ENCODE measurements at regions not wholly inside any gene's neighbourhood (a gene's known extent, or its start where the extent isn't known, plus 50 kb on each side); places are given as distances from the start of the nearest gene placed in this dataset.

- Histone ChIP-seq H2AFZ (ENCODE audit: low read depth, low read length, poor library complexity, severe bottlenecking) (no peak overlapping the region), H3K36me3 (ENCODE audit: control insufficient read depth in 1 of 2, insufficient read depth in 2 of 2, low read length in 2 of 2) (no peaks in the 10 kb centered on the region), H3K27me3 (ENCODE audit: insufficient read depth, low read length) (no peaks in the 10 kb centered on the region), H3K4me3 (replicated peaks in 1 of 2; ENCODE audit: low read depth in 1 of 2, low read length in 2 of 2) (no peak overlapping the region), H3K9ac (ENCODE audit: low read length) (no peak overlapping the region), H3K4me2 (ENCODE audit: low read length) (no peak overlapping the region), H3K27ac (ENCODE audit: low read depth, low read length) (no peak overlapping the region), H3K9me2 (ENCODE audit: insufficient read depth) (no peaks in the 10 kb centered on the region), H3K4me1 (ENCODE audit: control insufficient read depth in 1 of 2, insufficient read depth in 2 of 2, low read length in 2 of 2) (peaks cover 11 to 16% of the 10 kb centered on the region in 2 experiments), H4K20me1 (ENCODE audit: insufficient read depth) (no peaks in the 10 kb centered on the region), H3K9me3 (ENCODE audit: control insufficient read depth in 1 of 2, insufficient read depth in 1 of 2, low read depth in 1 of 2, low read length in 2 of 2) (no peaks in the 10 kb centered on the region), H3K79me2 (ENCODE audit: insufficient read depth, low read length) (no peaks in the 10 kb centered on the region)
- ChIA-PET POLR2A (no interaction called here), RAD21 (ENCODE audit: low non-redundant PET in 1 of 2, low total read pairs in 2 of 2, uncharacterized antibody in 2 of 2, unreplicated experiment in 2 of 2) (no interaction called here), CTCF (no interaction called here)
- intact Hi-C loops (cut with micrococcal nuclease): no loop called here
- TF ChIP-seq EGR1 (IDR thresholded peaks at IDR 0.05; ENCODE audit: low read depth) (no peak), MAX (IDR thresholded peaks at IDR 0.05) (no peak), ZNF274 (IDR thresholded peaks at IDR 0.05; ENCODE audit: low read depth, low read length) (no peak), ELF1 (IDR thresholded peaks at IDR 0.05; ENCODE audit: borderline replicate concordance, low read depth) (no peak)
- BruUV-seq (replicated peaks): no TSS peak
- no peak for DNase-seq (ENCODE audit: low read depth, low spot score)
- ATAC-seq: no peak
Observed at GRCh38 chr7:46522354-46522906, 601.4 kb upstream of the IGFBP3 start.

- Histone ChIP-seq H4K20me1 (ENCODE audit: insufficient read depth) (no peaks in the 10 kb centered on the region), H3K27ac (ENCODE audit: low read depth, low read length) (no peak overlapping the region), H3K4me1 (ENCODE audit: control insufficient read depth in 1 of 2, insufficient read depth in 2 of 2, low read length in 2 of 2) (no peaks in the 10 kb centered on the region), H3K4me2 (ENCODE audit: low read length) (no peak overlapping the region), H3K79me2 (ENCODE audit: insufficient read depth, low read length) (no peaks in the 10 kb centered on the region), H3K27me3 (ENCODE audit: insufficient read depth, low read length) (no peaks in the 10 kb centered on the region), H3K4me3 (replicated peaks in 1 of 2; ENCODE audit: low read depth in 1 of 2, low read length in 2 of 2) (no peak overlapping the region), H3K36me3 (ENCODE audit: control insufficient read depth in 1 of 2, insufficient read depth in 2 of 2, low read length in 2 of 2) (no peaks in the 10 kb centered on the region), H3K9me3 (ENCODE audit: control insufficient read depth in 1 of 2, insufficient read depth in 1 of 2, low read depth in 1 of 2, low read length in 2 of 2) (no peaks in the 10 kb centered on the region), H2AFZ (ENCODE audit: low read depth, low read length, poor library complexity, severe bottlenecking) (no peak overlapping the region), H3K9me2 (ENCODE audit: insufficient read depth) (no peaks in the 10 kb centered on the region), H3K9ac (ENCODE audit: low read length) (no peak overlapping the region)
- no peak for ATAC-seq
- no peak for DNase-seq (ENCODE audit: low read depth, low spot score)
- ChIA-PET RAD21 (ENCODE audit: low non-redundant PET in 1 of 2, low total read pairs in 2 of 2, uncharacterized antibody in 2 of 2, unreplicated experiment in 2 of 2) (no interaction called here), POLR2A (no interaction called here), CTCF (no interaction called here)
- intact Hi-C loops (cut with micrococcal nuclease): no loop called here
- no TSS peak for BruUV-seq (replicated peaks)
- no peak for TF ChIP-seq MAX (IDR thresholded peaks at IDR 0.05)
- no peak for TF ChIP-seq JUND (IDR thresholded peaks at IDR 0.05)
- TF ChIP-seq CBX3 (IDR thresholded peaks at IDR 0.05; ENCODE audit: low read depth): no peak
- no peak for TF ChIP-seq REST (IDR thresholded peaks at IDR 0.05; ENCODE audit: low read depth)
- TF ChIP-seq ZNF274 (IDR thresholded peaks at IDR 0.05; ENCODE audit: low read depth, low read length): no peak
- no peak for TF ChIP-seq FOSL1 (IDR thresholded peaks at IDR 0.05; ENCODE audit: low read depth)
- TF ChIP-seq CTCF (IDR thresholded peaks at IDR 0.05 in 2 of 3, conservative IDR thresholded peaks at IDR 0.05 in 1 of 3; ENCODE audit: borderline replicate concordance in 1 of 3, insufficient read depth in 1 of 3, low read depth in 2 of 3, low read length in 2 of 3): no peak
- no peak for TF ChIP-seq EZH2 (IDR thresholded peaks at IDR 0.05)
Observed at GRCh38 chr7:46518713-46519112, 597.6 kb upstream of the IGFBP3 start.
